Pancreas (tissue), 10 donors: ENCODE measurements at regions not wholly inside any gene's neighbourhood (a gene's known extent, or its start where the extent isn't known, plus 50 kb on each side); places are given as distances from the start of the nearest gene placed in this dataset.

Experiments used
- ATAC-seq, 4 donors: fragments of 200-7000 bp; cut with Tn5 transposase; one replicate each; pipeline versions ENCODE4 v1.8.0 to v1.9.1; 2020; ENCODE audit warnings: mild to moderate bottlenecking in 4 of 4, moderate library complexity in 4 of 4
- DNase-seq, 6 donors: peaks; one replicate each; pipeline ENCODE4 v3.0.0-alpha.2; 2020
- FAIRE-seq: peaks from 2 replicates; lab custom pipeline; 2012; peaks lifted over from hg19 to GRCh38; lab: Jason Lieb, UNC
- H3K27ac ChIP-seq, 4 donors: fragments of 200-600 bp; sonication (generic); 1 replicate in 3 of 4; 2 replicates in 1 of 4; pipeline versions ENCODE4 v1.5.0 to v1.8.0; 2020
- H3K27me3 ChIP-seq, 4 donors: fragments of 200-600 bp; one replicate each; pipeline ENCODE4 v1.8.0; 2021
- H3K36me3 ChIP-seq, 3 donors: fragments of 200-600 bp; sonication (generic) in 1 of 3; one replicate each; pipeline versions ENCODE4 v1.5.0 to v1.8.0; 2020 to 2021
- H3K4me1 ChIP-seq, 3 donors: fragments of 200-600 bp; one replicate each; pipeline ENCODE4 v1.8.0; 2021
- H3K4me3 ChIP-seq, 4 donors: fragments of 200-600 bp; sonication (generic) in 2 of 4; one replicate each; pipeline versions ENCODE4 v1.5.0 to v1.8.0; 2020 to 2021
- H3K9me3 ChIP-seq, 4 donors: fragments of 200-600 bp; one replicate each; pipeline ENCODE4 v1.8.0; 2021
- CTCF ChIP-seq, 4 donors: fragments of 200-600 bp; sonication (generic) in 3 of 4; IDR thresholded peaks; one replicate each; pipeline versions ENCODE4 v1.5.0 to v1.8.0; 2021; ENCODE audit warnings: antibody characterized with exemption in 4 of 4
- WGBS, 2 donors: extraction: QIAGEN DNeasy Blood & Tissue Kit; methylation state at CpG; one replicate each; pipeline ENCODE4 v1.1.7; 2013; 5-methylcytosine and 5-hydroxymethylcytosine counted together
- intact Hi-C, 3 donors: fragments of 100-400 bp; cut with DNase I; formaldehyde crosslinking; loops; one replicate each; pipeline versions ENCODE4 v1.11.1 to v1.14.2; 2022
- donor health status: healthy with polysubstance abuse.
- donor health status: DM: no; HTN: no; CAD: no; lungs with moderate emphysema.
- donor health status: DM: no; HTN: no; CAD: no.
- donor health status: control.
- donor health status: control.
- donor health status: Bipolar disorder and iron deficiency.
- donor health status: DM: yes; HTN: yes; CAD: no.
- donor health status: DM: no; HTN: no; CAD: no.
- donor health status: DM: no; HTN: no; CAD: no.
- donor health status: DM: yes; HTN: yes; CAD: no.

GRCh38 chr10:31605861-31606525, 287.0 kb downstream of the ZEB1 start:
- 53 to 62% methylated on average over 2 of the region's 2 CpGs for WGBS, 2 donors
- Histone ChIP-seq H3K4me1 (no peaks in the 10 kb centered on the region), H3K4me3 (no peak overlapping the region), H3K9me3 (no peaks in the 10 kb centered on the region), H3K27ac (no peak overlapping the region), H3K36me3 (no peaks in the 10 kb centered on the region), H3K27me3 (no peaks in the 10 kb centered on the region)
- intact Hi-C loops, result no loop called here
- DNase-seq (no peak), ATAC-seq (no peak), FAIRE-seq (no peak)
- no peak for TF ChIP-seq CTCF (IDR thresholded peaks at IDR 0.05)

- Histone ChIP-seq H3K36me3 (no peaks in the 10 kb centered on the region), H3K9me3 (no peaks in the 10 kb centered on the region), H3K27me3 (no peaks in the 10 kb centered on the region), H3K4me3 (no peak overlapping the region), H3K27ac (no peak overlapping the region), H3K4me1 (no peaks in the 10 kb centered on the region)
- TF ChIP-seq CTCF (IDR thresholded peaks at IDR 0.05), result no peak
- DNase-seq (no peak), ATAC-seq (no peak), FAIRE-seq (no peak)
- 88 to 95% methylated on average over 4 of the region's 4 CpGs for WGBS, 2 donors
- intact Hi-C loops, result no loop called here
These were observed 286.4 kb downstream of the ZEB1 start for GRCh38 chr10:31605426-31605825.

- Histone ChIP-seq H3K4me1 (no peaks in the 10 kb centered on the region), H3K27ac (no peak overlapping the region), H3K4me3 (no peak overlapping the region), H3K27me3 (no peaks in the 10 kb centered on the region), H3K36me3 (no peaks in the 10 kb centered on the region), H3K9me3 (no peaks in the 10 kb centered on the region)
- TF ChIP-seq CTCF (IDR thresholded peaks at IDR 0.05), result no peak
- WGBS, 2 donors, result 93 to 94% methylated on average over 4 of the region's 4 CpGs
- intact Hi-C loops, result no loop called here
- ATAC-seq, result no peak
- FAIRE-seq, result no peak
- DNase-seq, result no peak
These were observed 285.7 kb downstream of the ZEB1 start for GRCh38 chr10:31604646-31605170.

- intact Hi-C loops, result no loop called here
- no peaks in the 10 kb centered on the region for H3K36me3 ChIP-seq
- peak overlapping the region in 1 of 4 donors; percentile 62 for H3K27ac ChIP-seq
- 86 to 88% methylated on average over 12 of the region's 12 CpGs for WGBS, 2 donors
- H3K4me1 ChIP-seq, result no peaks in the 10 kb centered on the region
- no peaks in the 10 kb centered on the region for H3K9me3 ChIP-seq
- FAIRE-seq (no peak), ATAC-seq (no peak), DNase-seq (no peak)
- no peaks in the 10 kb centered on the region for H3K27me3 ChIP-seq
- peak overlapping the region in 2 of 4 donors; percentile 59 to 87 for H3K4me3 ChIP-seq
- TF ChIP-seq CTCF (IDR thresholded peaks at IDR 0.05), result no peak
These were observed 285.1 kb downstream of the ZEB1 start for GRCh38 chr10:31604096-31604495.
